ENCODE measurements at regions not wholly inside any gene's neighbourhood (a gene's known extent, or its start where the extent isn't known, plus 50 kb on each side); places are given as distances from the start of the nearest gene placed in this dataset.

DNA sequence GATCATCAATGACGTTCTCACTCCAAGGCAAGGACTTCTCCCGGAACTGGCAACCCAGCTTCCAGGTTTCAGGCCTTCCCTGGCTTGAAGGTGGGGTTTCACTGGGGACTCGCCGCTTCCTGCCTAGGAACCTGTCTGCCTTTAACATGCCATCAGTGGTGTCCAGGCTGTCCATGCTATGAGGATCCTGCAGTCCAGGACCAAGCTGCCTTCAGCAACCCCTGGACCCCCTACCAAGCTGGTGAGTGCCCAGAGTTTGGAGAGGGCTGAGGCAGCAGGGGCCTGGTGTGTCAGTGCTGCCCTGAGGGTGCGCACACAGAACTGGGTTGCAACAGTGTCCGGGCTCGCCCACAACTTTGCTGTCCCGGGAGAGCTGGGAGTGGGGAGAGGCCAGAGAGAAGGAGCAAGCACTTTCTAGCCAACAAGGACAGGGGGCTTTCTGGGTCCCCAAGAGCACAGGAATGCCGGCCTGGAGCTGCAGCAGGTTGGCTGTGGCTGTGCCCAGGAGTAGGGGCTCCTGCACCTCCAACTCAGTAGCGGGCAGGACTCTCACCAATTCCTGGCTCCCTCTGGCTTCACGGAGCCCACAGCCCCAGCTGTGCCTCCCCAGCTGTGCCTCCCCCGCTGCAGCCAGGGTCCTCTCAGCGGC lies 1563.2 kb upstream of the MIR17HG start:
- H3K4me2 ChIP-seq (ENCODE audit: insufficient read depth, low read length), result no peak overlapping the region
- POLR2A ChIA-PET, result no interaction called here

More for the DNA sequence above, 1563.2 kb upstream of the MIR17HG start:
- Histone ChIP-seq H3K27ac (ENCODE audit: extremely low read depth, low read depth, low read length) (no peak overlapping the region), H4K20me1 (replicated peaks; ENCODE audit: control insufficient read depth, insufficient read depth, low read length) (no peaks in the 10 kb centered on the region), H3K9me1 (ENCODE audit: control insufficient read depth, insufficient read depth, low read length) (no peaks in the 10 kb centered on the region), H3K27me3 (ENCODE audit: control insufficient read depth in 2 of 2, insufficient read depth in 2 of 2, low read length in 2 of 2) (no peaks in the 10 kb centered on the region), H3K9ac (ENCODE audit: insufficient read depth in 1 of 2, low read depth in 2 of 2, low read length in 2 of 2) (no peak overlapping the region), H2AFZ (ENCODE audit: low read depth, low read length) (no peak overlapping the region), H3K4me3 (no peak overlapping the region), H3K9me3 (replicated peaks; ENCODE audit: control insufficient read depth, insufficient read depth, low read depth, low read length) (peaks cover 5% of the 10 kb centered on the region; the same call in 1 of the 2 replicates), H3K4me1 (replicated peaks in 1 of 2; ENCODE audit: control insufficient read depth in 2 of 2, insufficient read depth in 2 of 2, low read length in 2 of 2) (no peaks in the 10 kb centered on the region), H3K36me3 (ENCODE audit: control insufficient read depth, insufficient read depth, low read length) (no peaks in the 10 kb centered on the region), H3K79me2 (ENCODE audit: control insufficient read depth, insufficient read depth, low read length) (no peaks in the 10 kb centered on the region)
- TF ChIP-seq, protein P1, sequence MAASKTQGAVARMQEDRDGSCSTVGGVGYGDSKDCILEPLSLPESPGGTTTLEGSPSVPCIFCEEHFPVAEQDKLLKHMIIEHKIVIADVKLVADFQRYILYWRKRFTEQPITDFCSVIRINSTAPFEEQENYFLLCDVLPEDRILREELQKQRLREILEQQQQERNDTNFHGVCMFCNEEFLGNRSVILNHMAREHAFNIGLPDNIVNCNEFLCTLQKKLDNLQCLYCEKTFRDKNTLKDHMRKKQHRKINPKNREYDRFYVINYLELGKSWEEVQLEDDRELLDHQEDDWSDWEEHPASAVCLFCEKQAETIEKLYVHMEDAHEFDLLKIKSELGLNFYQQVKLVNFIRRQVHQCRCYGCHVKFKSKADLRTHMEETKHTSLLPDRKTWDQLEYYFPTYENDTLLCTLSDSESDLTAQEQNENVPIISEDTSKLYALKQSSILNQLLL (CRISPR knock-in tag; IDR thresholded peaks at IDR 0.05; ENCODE audit: borderline replicate concordance), result no peak
- no peak for TF ChIP-seq STAG1 (CRISPR knock-in tag; IDR thresholded peaks at IDR 0.05; ENCODE audit: borderline replicate concordance)
- TF ChIP-seq ZNF212 (CRISPR knock-in tag; IDR thresholded peaks at IDR 0.05), result no peak
- no peak for TF ChIP-seq POLR3G (IDR thresholded peaks at IDR 0.05; ENCODE audit: extremely low read depth, insufficient read length, insufficient replicate concordance)
- TF ChIP-seq PRPF4 (IDR thresholded peaks at IDR 0.05; ENCODE audit: insufficient read depth, low read depth, low read length, poor library complexity, severe bottlenecking), result no peak
- no peak for TF ChIP-seq NFIX (CRISPR knock-in tag; IDR thresholded peaks at IDR 0.05; ENCODE audit: low read depth)
- TF ChIP-seq, protein P2, sequence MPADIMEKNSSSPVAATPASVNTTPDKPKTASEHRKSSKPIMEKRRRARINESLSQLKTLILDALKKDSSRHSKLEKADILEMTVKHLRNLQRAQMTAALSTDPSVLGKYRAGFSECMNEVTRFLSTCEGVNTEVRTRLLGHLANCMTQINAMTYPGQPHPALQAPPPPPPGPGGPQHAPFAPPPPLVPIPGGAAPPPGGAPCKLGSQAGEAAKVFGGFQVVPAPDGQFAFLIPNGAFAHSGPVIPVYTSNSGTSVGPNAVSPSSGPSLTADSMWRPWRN (IDR thresholded peaks at IDR 0.05; ENCODE audit: low read depth), result no peak
- TF ChIP-seq PHF20 (IDR thresholded peaks at IDR 0.05; ENCODE audit: partially characterized antibody), result no peak
- no peak for TF ChIP-seq TOE1 (IDR thresholded peaks at IDR 0.05; ENCODE audit: borderline replicate concordance)
- TF ChIP-seq TOE1 (CRISPR knock-in tag; IDR thresholded peaks at IDR 0.05; ENCODE audit: borderline replicate concordance, low read depth), result no peak
- no peak for TF ChIP-seq PTTG1 (tag; IDR thresholded peaks at IDR 0.05; ENCODE audit: low read depth)
- TF ChIP-seq RBFOX2 (IDR thresholded peaks at IDR 0.05; ENCODE audit: low read depth, low read length), result no peak
- TF ChIP-seq, protein P3, sequence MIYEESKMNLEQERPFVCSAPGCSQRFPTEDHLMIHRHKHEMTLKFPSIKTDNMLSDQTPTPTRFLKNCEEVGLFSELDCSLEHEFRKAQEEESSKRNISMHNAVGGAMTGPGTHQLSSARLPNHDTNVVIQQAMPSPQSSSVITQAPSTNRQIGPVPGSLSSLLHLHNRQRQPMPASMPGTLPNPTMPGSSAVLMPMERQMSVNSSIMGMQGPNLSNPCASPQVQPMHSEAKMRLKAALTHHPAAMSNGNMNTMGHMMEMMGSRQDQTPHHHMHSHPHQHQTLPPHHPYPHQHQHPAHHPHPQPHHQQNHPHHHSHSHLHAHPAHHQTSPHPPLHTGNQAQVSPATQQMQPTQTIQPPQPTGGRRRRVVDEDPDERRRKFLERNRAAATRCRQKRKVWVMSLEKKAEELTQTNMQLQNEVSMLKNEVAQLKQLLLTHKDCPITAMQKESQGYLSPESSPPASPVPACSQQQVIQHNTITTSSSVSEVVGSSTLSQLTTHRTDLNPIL (CRISPR knock-in tag; IDR thresholded peaks at IDR 0.05), result no peak
- no peak for TF ChIP-seq SP1 (CRISPR knock-in tag; IDR thresholded peaks at IDR 0.05)
- TF ChIP-seq, protein P4, sequence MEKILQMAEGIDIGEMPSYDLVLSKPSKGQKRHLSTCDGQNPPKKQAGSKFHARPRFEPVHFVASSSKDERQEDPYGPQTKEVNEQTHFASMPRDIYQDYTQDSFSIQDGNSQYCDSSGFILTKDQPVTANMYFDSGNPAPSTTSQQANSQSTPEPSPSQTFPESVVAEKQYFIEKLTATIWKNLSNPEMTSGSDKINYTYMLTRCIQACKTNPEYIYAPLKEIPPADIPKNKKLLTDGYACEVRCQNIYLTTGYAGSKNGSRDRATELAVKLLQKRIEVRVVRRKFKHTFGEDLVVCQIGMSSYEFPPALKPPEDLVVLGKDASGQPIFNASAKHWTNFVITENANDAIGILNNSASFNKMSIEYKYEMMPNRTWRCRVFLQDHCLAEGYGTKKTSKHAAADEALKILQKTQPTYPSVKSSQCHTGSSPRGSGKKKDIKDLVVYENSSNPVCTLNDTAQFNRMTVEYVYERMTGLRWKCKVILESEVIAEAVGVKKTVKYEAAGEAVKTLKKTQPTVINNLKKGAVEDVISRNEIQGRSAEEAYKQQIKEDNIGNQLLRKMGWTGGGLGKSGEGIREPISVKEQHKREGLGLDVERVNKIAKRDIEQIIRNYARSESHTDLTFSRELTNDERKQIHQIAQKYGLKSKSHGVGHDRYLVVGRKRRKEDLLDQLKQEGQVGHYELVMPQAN (IDR thresholded peaks at IDR 0.05; ENCODE audit: borderline replicate concordance), result no peak
- TF ChIP-seq DPF2 (IDR thresholded peaks at IDR 0.05), result no peak
- no peak for TF ChIP-seq ETV6 (IDR thresholded peaks at IDR 0.05; ENCODE audit: borderline replicate concordance in 1 of 2, low read depth in 2 of 2, low read length in 1 of 2)
- no peak for TF ChIP-seq ETV6 (CRISPR knock-in tag; IDR thresholded peaks at IDR 0.05; ENCODE audit: borderline replicate concordance)
- no peak for TF ChIP-seq CSDE1 (IDR thresholded peaks at IDR 0.05)
- in situ Hi-C loops (cut with MboI), result no loop called here
- BruUV-seq (replicated peaks), result no TSS peak
- CTCF ChIA-PET (ENCODE audit: low intra/inter-chr PET ratio), result no interaction called here
- DNase-seq (ENCODE audit: extremely low read depth in 1 of 4, low spot score in 3 of 4) (no peak), FAIRE-seq (no peak), ATAC-seq (no peak)
- intact Hi-C loops (cut with micrococcal nuclease), result no loop called here
- WGBS (ENCODE audit: insufficient coverage, low coverage, missing lambda C conversion rate), result 5% methylated on average over 4 of the region's 13 CpGs

Data from K562 (cell line).